Endodermal cell (in vitro differentiated cells): ENCODE measurements at regions not wholly inside any gene's neighbourhood (a gene's known extent, or its start where the extent isn't known, plus 50 kb on each side); places are given as distances from the start of the nearest gene placed in this dataset.

Experiments used
- DNase-seq: peaks from one replicate; pipeline ENCODE4 v3.0.0-alpha.2; 2017
- H3K27ac ChIP-seq: 2 replicates; pipeline ENCODE4 v1.5.1; 2013; ENCODE audit warnings: mild to moderate bottlenecking, low read depth, low read length, moderate library complexity
- H3K27me3 ChIP-seq: 2 replicates; pipeline ENCODE4 v1.6.1; 2013; ENCODE audit warnings: mild to moderate bottlenecking, low read length, moderate library complexity; ENCODE audit not compliant: insufficient read depth, control insufficient read depth, poor library complexity, severe bottlenecking
- H3K36me3 ChIP-seq: 2 replicates; pipeline ENCODE4 v1.7.0; 2013; ENCODE audit warnings: mild to moderate bottlenecking, low read length, moderate library complexity; ENCODE audit not compliant: control insufficient read depth, insufficient read depth
- H3K4me1 ChIP-seq: one replicate; pipeline ENCODE4 v1.7.0; 2013; ENCODE audit warnings: low read length; ENCODE audit not compliant: control insufficient read depth, insufficient read depth
- H3K4me3 ChIP-seq: 2 replicates; pipeline ENCODE4 v1.5.1; 2013; ENCODE audit warnings: mild to moderate bottlenecking, low read length, moderate library complexity
- H3K9ac ChIP-seq: 2 replicates; pipeline ENCODE4 v1.6.1; 2013; ENCODE audit warnings: mild to moderate bottlenecking, low read length, moderate library complexity; ENCODE audit not compliant: poor library complexity, severe bottlenecking; ENCODE audit errors: extremely low read depth
- H3K9me3 ChIP-seq: 2 replicates; pipeline ENCODE4 v1.6.1; 2013; ENCODE audit warnings: mild to moderate bottlenecking, low read length, moderate library complexity; ENCODE audit not compliant: control insufficient read depth
- H3K27ac Mint-ChIP-seq: 2 replicates; pipeline ENCODE4 v1.8.0; 2020; ENCODE audit warnings: mixed read lengths
- H3K27me3 Mint-ChIP-seq: 2 replicates; pipeline ENCODE4 v1.8.0; 2021; ENCODE audit warnings: mild to moderate bottlenecking, mixed read lengths; ENCODE audit not compliant: insufficient read depth
- H3K36me3 Mint-ChIP-seq: 2 replicates; pipeline ENCODE4 v1.8.0; 2020; ENCODE audit warnings: low read depth, mixed read lengths
- H3K4me1 Mint-ChIP-seq: 2 replicates; pipeline ENCODE4 v1.8.0; 2020; ENCODE audit warnings: mixed read lengths
- H3K4me3 Mint-ChIP-seq: 2 replicates; pipeline ENCODE4 v1.8.0; 2020; ENCODE audit warnings: mild to moderate bottlenecking, moderate library complexity, mixed read lengths
- H3K9me3 Mint-ChIP-seq: 2 replicates; pipeline ENCODE4 v1.8.0; 2020; ENCODE audit warnings: mild to moderate bottlenecking, mixed read lengths
- WGBS, 2 experiments: methylation state at CpG; one replicate each; pipeline versions ENCODE4 v1.1.5 to v1.1.7; 2013; ENCODE audit warnings: missing lambda C conversion rate in 2 of 2, mixed read lengths in 1 of 2; ENCODE audit not compliant: insufficient coverage in 1 of 2, insufficient read length in 1 of 2; 5-methylcytosine and 5-hydroxymethylcytosine counted together
- TF ChIP-seq, protein P1 (sequence below): fragments of 200-600 bp; sonication (generic); conservative IDR thresholded peaks from 2 replicates; pipeline ENCODE4 v1.5.0; 2021; ENCODE audit warnings: antibody characterized with exemption, mild to moderate bottlenecking

DNA sequence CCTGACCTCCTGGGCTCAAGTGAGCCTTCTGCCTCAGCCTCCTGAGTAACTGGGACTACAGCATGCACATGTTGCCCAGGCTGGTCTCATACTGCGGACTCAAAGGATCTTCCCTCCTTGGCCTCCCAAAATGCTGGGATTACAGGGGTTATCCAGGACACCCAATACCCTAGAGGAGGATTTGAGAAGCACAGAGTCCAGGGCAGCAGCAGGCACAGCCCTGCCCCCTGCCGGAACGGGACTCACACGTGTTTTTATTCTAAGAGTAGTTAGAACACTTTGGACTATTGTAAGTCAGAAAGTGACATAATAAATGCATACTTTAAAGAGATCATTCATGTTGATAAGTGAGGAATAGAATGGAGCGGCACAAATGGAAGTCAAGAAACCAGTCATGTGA, 80.2 kb downstream of the C6orf118 start:
- H3K27ac ChIP-seq, result no peak overlapping the region
- no peaks in the 10 kb centered on the region for H3K36me3 ChIP-seq
- H3K9ac ChIP-seq, result no peak overlapping the region
- H3K9me3 ChIP-seq, result no peaks in the 10 kb centered on the region
- TF ChIP-seq, protein P1, sequence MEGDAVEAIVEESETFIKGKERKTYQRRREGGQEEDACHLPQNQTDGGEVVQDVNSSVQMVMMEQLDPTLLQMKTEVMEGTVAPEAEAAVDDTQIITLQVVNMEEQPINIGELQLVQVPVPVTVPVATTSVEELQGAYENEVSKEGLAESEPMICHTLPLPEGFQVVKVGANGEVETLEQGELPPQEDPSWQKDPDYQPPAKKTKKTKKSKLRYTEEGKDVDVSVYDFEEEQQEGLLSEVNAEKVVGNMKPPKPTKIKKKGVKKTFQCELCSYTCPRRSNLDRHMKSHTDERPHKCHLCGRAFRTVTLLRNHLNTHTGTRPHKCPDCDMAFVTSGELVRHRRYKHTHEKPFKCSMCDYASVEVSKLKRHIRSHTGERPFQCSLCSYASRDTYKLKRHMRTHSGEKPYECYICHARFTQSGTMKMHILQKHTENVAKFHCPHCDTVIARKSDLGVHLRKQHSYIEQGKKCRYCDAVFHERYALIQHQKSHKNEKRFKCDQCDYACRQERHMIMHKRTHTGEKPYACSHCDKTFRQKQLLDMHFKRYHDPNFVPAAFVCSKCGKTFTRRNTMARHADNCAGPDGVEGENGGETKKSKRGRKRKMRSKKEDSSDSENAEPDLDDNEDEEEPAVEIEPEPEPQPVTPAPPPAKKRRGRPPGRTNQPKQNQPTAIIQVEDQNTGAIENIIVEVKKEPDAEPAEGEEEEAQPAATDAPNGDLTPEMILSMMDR, result peak; percentile 34
- H3K4me1 ChIP-seq, result no peaks in the 10 kb centered on the region
- H3K27ac Mint-ChIP-seq, result no peak overlapping the region
- no peak for DNase-seq
- no peaks in the 10 kb centered on the region for H3K27me3 ChIP-seq
- H3K4me3 ChIP-seq, result no peak overlapping the region
- no peaks in the 10 kb centered on the region for H3K27me3 Mint-ChIP-seq
- H3K4me3 Mint-ChIP-seq, result no peak overlapping the region
- peaks cover 2% of the 10 kb centered on the region for H3K9me3 Mint-ChIP-seq
- H3K36me3 Mint-ChIP-seq, result no peaks in the 10 kb centered on the region
- WGBS, 2 experiments, result 95 to 100% methylated on average over 4 to 5 of the region's 5 CpGs
- H3K4me1 Mint-ChIP-seq, result no peaks in the 10 kb centered on the region

DNA sequence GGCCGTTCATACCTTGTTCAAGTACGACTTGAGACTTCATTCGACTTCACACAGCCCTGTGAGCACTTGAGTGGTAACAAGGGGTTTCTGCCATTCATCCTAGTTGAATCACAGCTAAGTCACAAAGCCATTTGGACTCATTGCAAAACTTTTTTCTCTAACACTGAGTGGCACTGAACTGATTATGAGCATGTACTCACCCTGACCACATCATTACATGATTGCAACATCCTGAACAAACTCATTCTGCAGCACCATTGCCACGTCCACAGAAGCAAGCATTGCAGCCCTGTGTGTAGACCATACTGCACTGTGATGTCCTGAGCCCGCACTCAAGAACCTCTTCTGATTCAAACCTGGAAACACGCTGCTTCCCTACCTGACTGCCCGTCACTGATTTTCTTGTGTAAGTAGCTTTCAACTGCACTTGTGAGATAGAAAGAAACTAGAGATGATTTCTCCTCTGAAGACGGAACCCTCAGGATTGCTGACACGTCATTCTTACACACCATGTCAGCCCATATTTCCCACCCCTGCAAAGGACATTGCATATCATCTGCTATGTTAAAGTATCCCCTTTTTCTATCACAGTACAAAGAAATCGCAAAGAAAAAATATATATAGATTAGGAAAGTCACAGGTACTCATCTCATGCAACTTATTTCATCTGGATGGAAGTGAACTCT, 81.6 kb downstream of the C6orf118 start:
- H3K9ac ChIP-seq, result no peak overlapping the region
- H3K27me3 Mint-ChIP-seq, result no peaks in the 10 kb centered on the region
- DNase-seq, result no peak
- H3K36me3 Mint-ChIP-seq, result no peaks in the 10 kb centered on the region
- TF ChIP-seq, protein P1, result no peak
- H3K4me1 ChIP-seq, result no peaks in the 10 kb centered on the region
- H3K27ac Mint-ChIP-seq, result no peak overlapping the region
- no peak overlapping the region for H3K4me3 Mint-ChIP-seq
- no peak overlapping the region for H3K4me3 ChIP-seq
- H3K27ac ChIP-seq, result no peak overlapping the region
- H3K27me3 ChIP-seq, result no peaks in the 10 kb centered on the region
- no peaks in the 10 kb centered on the region for H3K9me3 Mint-ChIP-seq
- H3K9me3 ChIP-seq, result no peaks in the 10 kb centered on the region
- H3K36me3 ChIP-seq, result no peaks in the 10 kb centered on the region
- WGBS, 2 experiments, result 89 to 96% methylated on average over 8 to 10 of the region's 10 CpGs
- no peaks in the 10 kb centered on the region for H3K4me1 Mint-ChIP-seq

DNA sequence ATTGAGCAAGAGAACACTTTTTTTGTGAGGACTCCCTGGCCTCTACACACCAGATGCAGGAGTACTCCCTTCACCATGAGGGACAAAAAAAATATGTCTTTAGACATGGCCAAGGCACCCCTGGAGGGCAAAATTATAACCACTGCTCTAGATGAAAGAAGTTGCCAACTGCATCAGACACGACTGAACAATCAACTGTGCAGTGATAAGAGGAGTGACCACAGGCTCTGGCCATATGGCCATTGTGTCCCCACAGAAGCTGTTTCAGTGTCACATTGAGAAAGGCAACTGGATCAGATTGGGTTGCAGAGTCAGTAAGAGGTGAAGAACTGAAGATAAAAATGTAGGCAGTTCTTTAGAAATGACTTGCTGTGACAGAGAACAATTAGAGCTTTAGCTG, 85.7 kb downstream of the C6orf118 start:
- no peak for DNase-seq
- Histone ChIP-seq H3K27ac (no peak overlapping the region), H3K4me3 (no peak overlapping the region), H3K27me3 (no peaks in the 10 kb centered on the region), H3K4me1 (no peaks in the 10 kb centered on the region), H3K9ac (no peak overlapping the region), H3K9me3 (no peaks in the 10 kb centered on the region), H3K36me3 (no peaks in the 10 kb centered on the region)
- Mint-ChIP-seq H3K27me3 (no peaks in the 10 kb centered on the region), H3K4me3 (no peak overlapping the region), H3K36me3 (no peaks in the 10 kb centered on the region), H3K4me1 (no peaks in the 10 kb centered on the region), H3K9me3 (no peaks in the 10 kb centered on the region), H3K27ac (no peak overlapping the region)
- TF ChIP-seq, protein P1, result no peak
- 88% methylated on average over 1 of the region's 1 CpG; no CpG with 5 or more reads in 1 of the 2 experiments for WGBS, 2 experiments
